Islet precursor cell (in vitro differentiated cells): ENCODE measurements at regions not wholly inside any gene's neighbourhood (a gene's known extent, or its start where the extent isn't known, plus 50 kb on each side); places are given as distances from the start of the nearest gene placed in this dataset.

Source experiments
- DNase-seq: peaks from one replicate; pipeline ENCODE4 v3.0.0-alpha.2; 2018

- DNase-seq = no peak
Measured at GRCh38 chr6:25166955-25167748, 112.0 kb upstream of the CARMIL1 start.

- DNase-seq = no peak
Measured at GRCh38 chr6:25167961-25168360, 111.2 kb upstream of the CARMIL1 start.

- DNase-seq = no peak
Measured at GRCh38 chr6:25168637-25169036, 110.5 kb upstream of the CARMIL1 start.

- DNase-seq = no peak
Measured at GRCh38 chr6:25169553-25169952, 109.6 kb upstream of the CARMIL1 start.

- no peak for DNase-seq
Measured at GRCh38 chr6:25169961-25170360, 109.2 kb upstream of the CARMIL1 start.

GRCh38 chr6:25170640-25171039 is 108.5 kb upstream of the CARMIL1 start:
- DNase-seq = no peak

- DNase-seq = no peak
Measured at GRCh38 chr6:25171301-25171700, 107.9 kb upstream of the CARMIL1 start.

GRCh38 chr6:25172819-25173218 is 106.4 kb upstream of the CARMIL1 start:
- peak; percentile 92 for DNase-seq

GRCh38 chr6:25173246-25173645 is 105.9 kb upstream of the CARMIL1 start:
- DNase-seq = no peak

- no peak for DNase-seq
Measured at GRCh38 chr6:25173951-25174474, 105.2 kb upstream of the CARMIL1 start.

- DNase-seq = no peak
Measured at GRCh38 chr6:25174678-25175077, 104.5 kb upstream of the CARMIL1 start.

- DNase-seq = peak; percentile 90
Measured at GRCh38 chr6:25175196-25175595, 104.0 kb upstream of the CARMIL1 start.

GRCh38 chr6:25175681-25176080 is 103.5 kb upstream of the CARMIL1 start:
- no peak for DNase-seq

GRCh38 chr6:25176466-25176865 is 102.7 kb upstream of the CARMIL1 start:
- no peak for DNase-seq

- DNase-seq = no peak
Measured at GRCh38 chr6:25177500-25178028, 101.6 kb upstream of the CARMIL1 start.

GRCh38 chr6:25178336-25179035 is 100.7 kb upstream of the CARMIL1 start:
- DNase-seq = no peak

GRCh38 chr6:25179051-25179778 is 100.0 kb upstream of the CARMIL1 start:
- DNase-seq = no peak

- DNase-seq = no peak
Measured at GRCh38 chr6:25180630-25181349, 98.4 kb upstream of the CARMIL1 start.

GRCh38 chr6:25181350-25181724 is 97.8 kb upstream of the CARMIL1 start:
- no peak for DNase-seq

- peak; percentile 72 for DNase-seq
Measured at GRCh38 chr6:25181923-25182322, 97.3 kb upstream of the CARMIL1 start.

- DNase-seq = no peak
Measured at GRCh38 chr6:25186919-25187318, 92.3 kb upstream of the CARMIL1 start.

- no peak for DNase-seq
Measured at GRCh38 chr6:25188232-25188631, 90.9 kb upstream of the CARMIL1 start.
